ENCODE measurements at regions not wholly inside any gene's neighbourhood (a gene's known extent, or its start where the extent isn't known, plus 50 kb on each side); places are given as distances from the start of the nearest gene placed in this dataset.

DNA sequence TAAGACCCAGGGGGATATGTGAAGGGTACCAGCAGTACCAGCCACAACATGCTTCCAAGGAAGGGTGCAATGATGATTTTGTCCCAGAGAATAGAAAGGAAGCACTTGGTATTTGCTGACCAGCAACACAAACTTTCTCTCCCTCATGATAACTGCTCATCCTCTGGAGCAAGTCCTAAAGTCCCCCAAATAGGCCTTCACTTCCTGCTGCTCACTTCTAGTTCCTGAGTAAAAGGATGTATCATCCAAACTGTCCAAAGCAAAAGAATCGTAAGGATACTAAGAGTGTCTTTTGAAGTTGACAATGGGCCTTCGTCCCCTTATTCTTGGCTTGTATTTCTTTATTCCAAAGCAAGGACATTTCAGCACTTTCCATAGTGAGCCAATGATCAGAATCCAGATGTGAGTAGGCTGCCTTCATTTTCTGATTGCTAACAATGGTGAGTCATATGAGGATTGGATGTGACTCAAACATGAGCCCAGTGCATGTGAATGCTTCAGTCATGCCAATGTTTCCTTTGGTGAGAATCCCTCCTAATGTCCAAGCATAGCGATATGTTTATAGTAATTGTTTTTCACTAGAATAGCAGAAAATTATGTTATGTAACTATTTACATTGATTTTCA is 243.4 kb upstream of the POU2AF2 start:
- Mint-ChIP-seq H3K27me3 (ENCODE audit: unreplicated experiment) (no peaks in the 10 kb centered on the region), H3K4me1 (ENCODE audit: unreplicated experiment) (peaks cover 3% of the 10 kb centered on the region), H3K4me3 (ENCODE audit: unreplicated experiment) (no peak overlapping the region), H3K27ac (ENCODE audit: unreplicated experiment) (no peak overlapping the region), H3K9me3 (ENCODE audit: unreplicated experiment) (no peaks in the 10 kb centered on the region), H3K36me3 (ENCODE audit: low read depth, unreplicated experiment) (no peaks in the 10 kb centered on the region)
- DNase-seq (ENCODE audit: low spot score), result no peak
- TF ChIP-seq, protein P1, sequence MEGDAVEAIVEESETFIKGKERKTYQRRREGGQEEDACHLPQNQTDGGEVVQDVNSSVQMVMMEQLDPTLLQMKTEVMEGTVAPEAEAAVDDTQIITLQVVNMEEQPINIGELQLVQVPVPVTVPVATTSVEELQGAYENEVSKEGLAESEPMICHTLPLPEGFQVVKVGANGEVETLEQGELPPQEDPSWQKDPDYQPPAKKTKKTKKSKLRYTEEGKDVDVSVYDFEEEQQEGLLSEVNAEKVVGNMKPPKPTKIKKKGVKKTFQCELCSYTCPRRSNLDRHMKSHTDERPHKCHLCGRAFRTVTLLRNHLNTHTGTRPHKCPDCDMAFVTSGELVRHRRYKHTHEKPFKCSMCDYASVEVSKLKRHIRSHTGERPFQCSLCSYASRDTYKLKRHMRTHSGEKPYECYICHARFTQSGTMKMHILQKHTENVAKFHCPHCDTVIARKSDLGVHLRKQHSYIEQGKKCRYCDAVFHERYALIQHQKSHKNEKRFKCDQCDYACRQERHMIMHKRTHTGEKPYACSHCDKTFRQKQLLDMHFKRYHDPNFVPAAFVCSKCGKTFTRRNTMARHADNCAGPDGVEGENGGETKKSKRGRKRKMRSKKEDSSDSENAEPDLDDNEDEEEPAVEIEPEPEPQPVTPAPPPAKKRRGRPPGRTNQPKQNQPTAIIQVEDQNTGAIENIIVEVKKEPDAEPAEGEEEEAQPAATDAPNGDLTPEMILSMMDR (IDR thresholded peaks at IDR 0.05; ENCODE audit: unreplicated experiment), result no peak

GRCh38 chr11:111001081-111001430 is 244.5 kb upstream of the POU2AF2 start:
- Mint-ChIP-seq H3K4me1 (ENCODE audit: unreplicated experiment) (peaks cover 3% of the 10 kb centered on the region), H3K27ac (ENCODE audit: unreplicated experiment) (no peak overlapping the region), H3K4me3 (ENCODE audit: unreplicated experiment) (no peak overlapping the region), H3K36me3 (ENCODE audit: low read depth, unreplicated experiment) (no peaks in the 10 kb centered on the region), H3K27me3 (ENCODE audit: unreplicated experiment) (no peaks in the 10 kb centered on the region), H3K9me3 (ENCODE audit: unreplicated experiment) (no peaks in the 10 kb centered on the region)
- no peak for DNase-seq (ENCODE audit: low spot score)
- TF ChIP-seq, protein P1 (IDR thresholded peaks at IDR 0.05; ENCODE audit: unreplicated experiment), result no peak

GRCh38 chr11:111000400-111001080 is 245.0 kb upstream of the POU2AF2 start:
- Mint-ChIP-seq H3K4me1 (ENCODE audit: unreplicated experiment) (peaks cover 3% of the 10 kb centered on the region), H3K27ac (ENCODE audit: unreplicated experiment) (no peak overlapping the region), H3K27me3 (ENCODE audit: unreplicated experiment) (no peaks in the 10 kb centered on the region), H3K36me3 (ENCODE audit: low read depth, unreplicated experiment) (no peaks in the 10 kb centered on the region), H3K4me3 (ENCODE audit: unreplicated experiment) (no peak overlapping the region), H3K9me3 (ENCODE audit: unreplicated experiment) (no peaks in the 10 kb centered on the region)
- no peak for DNase-seq (ENCODE audit: low spot score)
- TF ChIP-seq, protein P1 (IDR thresholded peaks at IDR 0.05; ENCODE audit: unreplicated experiment), result no peak

- H3K36me3 Mint-ChIP-seq (ENCODE audit: low read depth, unreplicated experiment), result no peaks in the 10 kb centered on the region
- no peaks in the 10 kb centered on the region for H3K27me3 Mint-ChIP-seq (ENCODE audit: unreplicated experiment)
- no peak for DNase-seq (ENCODE audit: low spot score)
- no peak overlapping the region for H3K4me3 Mint-ChIP-seq (ENCODE audit: unreplicated experiment)
- no peaks in the 10 kb centered on the region for H3K4me1 Mint-ChIP-seq (ENCODE audit: unreplicated experiment)
- TF ChIP-seq, protein P1 (IDR thresholded peaks at IDR 0.05; ENCODE audit: unreplicated experiment), result no peak
- no peak overlapping the region for H3K27ac Mint-ChIP-seq (ENCODE audit: unreplicated experiment)
- H3K9me3 Mint-ChIP-seq (ENCODE audit: unreplicated experiment), result no peaks in the 10 kb centered on the region
Measured at GRCh38 chr11:110992481-110992880, 253.0 kb upstream of the POU2AF2 start.

DNA sequence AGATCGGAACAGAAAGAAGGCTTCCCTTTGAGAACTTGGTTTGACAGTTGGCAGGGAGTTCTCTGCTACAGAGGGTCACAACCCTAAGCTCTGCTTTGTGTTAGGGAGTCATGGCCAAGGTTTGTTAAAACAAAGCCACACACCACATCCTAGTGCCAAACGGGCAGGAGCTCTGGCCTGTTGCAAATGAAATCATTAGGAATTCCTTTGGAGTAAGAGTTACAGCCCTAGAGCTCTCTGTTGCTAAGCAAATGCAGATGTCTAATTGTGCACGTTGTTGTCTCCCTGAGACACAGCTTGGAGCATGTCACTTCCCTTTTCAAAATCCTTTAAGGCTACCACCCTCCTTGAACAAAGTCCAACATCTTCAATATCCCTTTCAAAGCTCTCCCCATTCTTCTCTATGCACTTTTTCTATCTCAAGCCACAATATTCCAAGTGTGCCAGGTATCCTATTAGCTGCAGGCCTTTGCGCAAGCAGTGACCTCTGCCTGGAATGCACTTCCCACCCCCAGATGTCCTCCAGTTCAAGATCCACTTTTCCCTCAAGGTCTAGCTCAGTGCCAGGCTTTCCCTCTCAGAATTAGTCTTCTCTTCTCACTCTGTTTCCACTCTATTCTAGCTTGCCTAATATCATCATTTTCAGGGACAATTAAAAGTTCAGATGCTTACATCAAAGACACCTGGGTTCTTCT is 253.7 kb upstream of the POU2AF2 start:
- Mint-ChIP-seq H3K36me3 (ENCODE audit: low read depth, unreplicated experiment) (no peaks in the 10 kb centered on the region), H3K9me3 (ENCODE audit: unreplicated experiment) (no peaks in the 10 kb centered on the region)
- DNase-seq (ENCODE audit: low spot score), result no peak

More for the DNA sequence above, 253.7 kb upstream of the POU2AF2 start:
- Mint-ChIP-seq H3K27ac (ENCODE audit: unreplicated experiment) (no peak overlapping the region), H3K4me3 (ENCODE audit: unreplicated experiment) (no peak overlapping the region), H3K4me1 (ENCODE audit: unreplicated experiment) (no peaks in the 10 kb centered on the region), H3K27me3 (ENCODE audit: unreplicated experiment) (no peaks in the 10 kb centered on the region)
- TF ChIP-seq, protein P1 (IDR thresholded peaks at IDR 0.05; ENCODE audit: unreplicated experiment), result no peak
